ENCODE measurements at regions not wholly inside any gene's neighbourhood (a gene's known extent, or its start where the extent isn't known, plus 50 kb on each side); places are given as distances from the start of the nearest gene placed in this dataset.

- no peak for TF ChIP-seq CEBPB (IDR thresholded peaks at IDR 0.05)
- no peak for TF ChIP-seq EP300 (IDR thresholded peaks at IDR 0.05; ENCODE audit: borderline replicate concordance)
- no peak for TF ChIP-seq USF1 (IDR thresholded peaks at IDR 0.05)
- TF ChIP-seq MAX (IDR thresholded peaks at IDR 0.05) = no peak
- no peak for TF ChIP-seq NFIC (IDR thresholded peaks at IDR 0.05)
- no peak for TF ChIP-seq TAF1 (IDR thresholded peaks at IDR 0.05; ENCODE audit: low read depth)
- TF ChIP-seq TEAD4 (IDR thresholded peaks at IDR 0.05) = no peak
- TF ChIP-seq REST (IDR thresholded peaks at IDR 0.05; ENCODE audit: low read depth) = no peak
- no peak for TF ChIP-seq YY1 (IDR thresholded peaks at IDR 0.05; ENCODE audit: low read depth)
- no peak for TF ChIP-seq EGR1 (IDR thresholded peaks at IDR 0.05)
- TF ChIP-seq TCF12 (IDR thresholded peaks at IDR 0.05; ENCODE audit: low read depth) = no peak
- no peak for TF ChIP-seq ZBTB7A (IDR thresholded peaks at IDR 0.05; ENCODE audit: low read depth)
- TF ChIP-seq RAD21 (IDR thresholded peaks at IDR 0.05; ENCODE audit: low read depth) = no peak
- TF ChIP-seq FOXM1 (IDR thresholded peaks at IDR 0.05; ENCODE audit: borderline replicate concordance, low read depth) = no peak
- TF ChIP-seq CREB1 (IDR thresholded peaks at IDR 0.05; ENCODE audit: low read depth) = no peak
Measured at GRCh38 chr2:176734868-176735267, 465.6 kb downstream of the MTX2 start.

DNA sequence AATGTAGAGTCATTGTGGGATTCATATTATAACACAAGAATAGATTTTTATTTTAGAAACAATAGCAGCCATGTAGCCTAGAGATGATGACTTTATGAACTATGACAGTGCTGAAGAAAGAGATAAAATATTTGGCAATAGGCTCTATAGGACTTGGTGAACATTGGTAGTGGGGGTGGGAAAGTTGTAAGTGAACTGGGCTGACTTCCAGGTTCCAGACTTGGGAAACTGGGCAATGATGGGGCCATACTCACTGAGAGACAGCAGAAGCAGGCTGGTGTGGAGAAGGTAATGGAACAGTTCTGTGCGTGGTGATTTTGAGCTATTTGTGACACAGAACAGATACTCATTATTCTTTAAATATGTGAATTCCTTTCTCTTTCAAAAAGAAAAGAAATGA is 470.3 kb upstream of the HNRNPA3 start:
- TF ChIP-seq ZBTB7A (IDR thresholded peaks at IDR 0.05; ENCODE audit: low read depth) = no peak
- no peak for TF ChIP-seq YY1 (IDR thresholded peaks at IDR 0.05; ENCODE audit: low read depth)
- TF ChIP-seq NFIC (IDR thresholded peaks at IDR 0.05) = no peak
- no peak for TF ChIP-seq FOXM1 (IDR thresholded peaks at IDR 0.05; ENCODE audit: borderline replicate concordance, low read depth)
- TF ChIP-seq REST (IDR thresholded peaks at IDR 0.05; ENCODE audit: low read depth) = no peak
- TF ChIP-seq EP300 (IDR thresholded peaks at IDR 0.05; ENCODE audit: borderline replicate concordance) = no peak
- TF ChIP-seq MAX (IDR thresholded peaks at IDR 0.05) = no peak
- TF ChIP-seq TCF12 (IDR thresholded peaks at IDR 0.05; ENCODE audit: low read depth) = no peak
- no peak for TF ChIP-seq USF1 (IDR thresholded peaks at IDR 0.05)
- no peak for TF ChIP-seq TAF1 (IDR thresholded peaks at IDR 0.05; ENCODE audit: low read depth)
- TF ChIP-seq CEBPB (IDR thresholded peaks at IDR 0.05) = no peak
- TF ChIP-seq CREB1 (IDR thresholded peaks at IDR 0.05; ENCODE audit: low read depth) = no peak
- no peak for TF ChIP-seq EGR1 (IDR thresholded peaks at IDR 0.05)
- TF ChIP-seq TEAD4 (IDR thresholded peaks at IDR 0.05) = no peak
- no peak for TF ChIP-seq RAD21 (IDR thresholded peaks at IDR 0.05; ENCODE audit: low read depth)

DNA sequence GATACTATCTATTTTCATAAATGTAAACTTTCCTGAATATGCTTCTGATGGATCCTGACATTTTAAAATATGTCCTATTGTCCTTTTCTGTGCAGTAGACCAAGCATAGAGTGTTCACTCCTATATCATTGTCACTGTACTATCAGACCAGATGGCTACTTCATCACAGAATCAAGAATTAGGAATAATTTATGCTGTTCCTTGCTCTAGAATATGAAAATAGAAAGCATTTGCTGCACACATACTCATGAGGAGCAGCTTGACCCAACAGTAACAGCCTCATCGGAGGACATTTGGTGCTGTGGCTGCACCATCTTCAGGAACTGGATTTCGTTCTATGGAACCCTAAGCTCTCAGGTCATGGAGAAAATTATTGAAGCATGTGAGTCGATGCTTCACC is 468.9 kb upstream of the HNRNPA3 start:
- no peak for TF ChIP-seq EP300 (IDR thresholded peaks at IDR 0.05; ENCODE audit: borderline replicate concordance)
- no peak for TF ChIP-seq TAF1 (IDR thresholded peaks at IDR 0.05; ENCODE audit: low read depth)
- no peak for TF ChIP-seq CREB1 (IDR thresholded peaks at IDR 0.05; ENCODE audit: low read depth)
- no peak for TF ChIP-seq TEAD4 (IDR thresholded peaks at IDR 0.05)
- TF ChIP-seq USF1 (IDR thresholded peaks at IDR 0.05) = no peak
- TF ChIP-seq FOXM1 (IDR thresholded peaks at IDR 0.05; ENCODE audit: borderline replicate concordance, low read depth) = no peak
- TF ChIP-seq TCF12 (IDR thresholded peaks at IDR 0.05; ENCODE audit: low read depth) = no peak
- no peak for TF ChIP-seq CEBPB (IDR thresholded peaks at IDR 0.05)
- TF ChIP-seq NFIC (IDR thresholded peaks at IDR 0.05) = no peak
- TF ChIP-seq RAD21 (IDR thresholded peaks at IDR 0.05; ENCODE audit: low read depth) = no peak
- no peak for TF ChIP-seq MAX (IDR thresholded peaks at IDR 0.05)
- TF ChIP-seq REST (IDR thresholded peaks at IDR 0.05; ENCODE audit: low read depth) = no peak

GRCh38 chr2:176744146-176744545 is 468.4 kb upstream of the HNRNPA3 start:
- no peak for TF ChIP-seq NFIC (IDR thresholded peaks at IDR 0.05)
- no peak for TF ChIP-seq FOXM1 (IDR thresholded peaks at IDR 0.05; ENCODE audit: borderline replicate concordance, low read depth)
- TF ChIP-seq USF1 (IDR thresholded peaks at IDR 0.05) = no peak
- TF ChIP-seq TCF12 (IDR thresholded peaks at IDR 0.05; ENCODE audit: low read depth) = no peak
- no peak for TF ChIP-seq RAD21 (IDR thresholded peaks at IDR 0.05; ENCODE audit: low read depth)
- no peak for TF ChIP-seq CEBPB (IDR thresholded peaks at IDR 0.05)
